SW480 (cell line): ENCODE measurements at regions not wholly inside any gene's neighbourhood (a gene's known extent, or its start where the extent isn't known, plus 50 kb on each side); places are given as distances from the start of the nearest gene placed in this dataset.

Experiments
- DNase-seq: peaks from one replicate; pipeline ENCODE4 v3.0.0-alpha.2; 2016; ENCODE audit warnings: low spot score

- DNase-seq, result no peak
Measured at GRCh38 chr14:86712727-86713126, 1182.8 kb downstream of the FLRT2 start.

GRCh38 chr14:86712176-86712575 lies 1182.2 kb downstream of the FLRT2 start:
- no peak for DNase-seq

GRCh38 chr14:86708846-86709339 lies 1178.9 kb downstream of the FLRT2 start:
- peak; percentile 47 for DNase-seq

- no peak for DNase-seq
Measured at GRCh38 chr14:86707071-86707470, 1177.1 kb downstream of the FLRT2 start.

GRCh38 chr14:86683561-86683960 lies 1153.6 kb downstream of the FLRT2 start:
- no peak for DNase-seq

GRCh38 chr14:86675059-86675458 lies 1145.1 kb downstream of the FLRT2 start:
- DNase-seq, result no peak

GRCh38 chr14:86673523-86673969 lies 1143.6 kb downstream of the FLRT2 start:
- no peak for DNase-seq

GRCh38 chr14:86672080-86672479 lies 1142.1 kb downstream of the FLRT2 start:
- DNase-seq, result no peak

GRCh38 chr14:86665975-86666374 lies 1136.0 kb downstream of the FLRT2 start:
- DNase-seq, result no peak

- no peak for DNase-seq
Measured at GRCh38 chr14:86662334-86662733, 1132.4 kb downstream of the FLRT2 start.

- DNase-seq, result peak; percentile 23
Measured at GRCh38 chr14:86654558-86655184, 1124.7 kb downstream of the FLRT2 start.

GRCh38 chr14:86652526-86652925 lies 1122.6 kb downstream of the FLRT2 start:
- DNase-seq, result no peak

- no peak for DNase-seq
Measured at GRCh38 chr14:86646696-86647690, 1117.0 kb downstream of the FLRT2 start.

- DNase-seq, result no peak
Measured at GRCh38 chr14:86646125-86646524, 1116.2 kb downstream of the FLRT2 start.

- no peak for DNase-seq
Measured at GRCh38 chr14:86641310-86641709, 1111.4 kb downstream of the FLRT2 start.

GRCh38 chr14:86640288-86640687 lies 1110.3 kb downstream of the FLRT2 start:
- DNase-seq, result no peak

- no peak for DNase-seq
Measured at GRCh38 chr14:86639666-86640065, 1109.7 kb downstream of the FLRT2 start.

GRCh38 chr14:86639146-86639545 lies 1109.2 kb downstream of the FLRT2 start:
- DNase-seq, result no peak

- no peak for DNase-seq
Measured at GRCh38 chr14:86627080-86627479, 1097.1 kb downstream of the FLRT2 start.

- no peak for DNase-seq
Measured at GRCh38 chr14:86626530-86626929, 1096.6 kb downstream of the FLRT2 start.

- DNase-seq, result no peak
Measured at GRCh38 chr14:86625637-86626036, 1095.7 kb downstream of the FLRT2 start.

- DNase-seq, result no peak
Measured at GRCh38 chr14:86619726-86620125, 1089.8 kb downstream of the FLRT2 start.

GRCh38 chr14:86613786-86614185 lies 1083.8 kb downstream of the FLRT2 start:
- no peak for DNase-seq
